ENCODE measurements at regions not wholly inside any gene's neighbourhood (a gene's known extent, or its start where the extent isn't known, plus 50 kb on each side); places are given as distances from the start of the nearest gene placed in this dataset.

DNA sequence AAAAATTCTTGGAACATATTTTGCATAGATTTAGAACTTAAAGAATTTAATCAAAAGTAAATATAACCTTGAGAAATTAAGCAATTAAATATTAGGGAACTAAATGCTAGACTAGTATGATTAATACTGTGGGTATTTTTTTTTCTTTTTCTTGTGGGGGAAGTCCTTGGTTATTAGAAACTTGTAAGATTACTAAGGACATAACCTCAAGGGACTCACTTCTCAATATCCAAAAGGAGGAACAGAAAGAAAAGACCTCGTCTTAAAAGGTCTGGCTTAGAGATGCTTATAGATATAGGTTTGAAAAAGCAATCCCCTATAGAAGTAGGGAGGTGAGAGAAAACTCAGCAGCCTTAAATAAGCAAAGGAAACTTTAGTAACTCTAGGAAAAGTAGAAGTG, 368.5 kb downstream of the INSC start:
- no peak for TF ChIP-seq CEBPB (IDR thresholded peaks at IDR 0.05; ENCODE audit: low read depth)
- TF ChIP-seq EZH2phosphoT487 (IDR thresholded peaks at IDR 0.05; ENCODE audit: borderline replicate concordance): no peak
- no peak for TF ChIP-seq JUND (IDR thresholded peaks at IDR 0.05)
- TF ChIP-seq EGR1 (IDR thresholded peaks at IDR 0.05; ENCODE audit: low read depth): no peak
- TF ChIP-seq, protein P1, sequence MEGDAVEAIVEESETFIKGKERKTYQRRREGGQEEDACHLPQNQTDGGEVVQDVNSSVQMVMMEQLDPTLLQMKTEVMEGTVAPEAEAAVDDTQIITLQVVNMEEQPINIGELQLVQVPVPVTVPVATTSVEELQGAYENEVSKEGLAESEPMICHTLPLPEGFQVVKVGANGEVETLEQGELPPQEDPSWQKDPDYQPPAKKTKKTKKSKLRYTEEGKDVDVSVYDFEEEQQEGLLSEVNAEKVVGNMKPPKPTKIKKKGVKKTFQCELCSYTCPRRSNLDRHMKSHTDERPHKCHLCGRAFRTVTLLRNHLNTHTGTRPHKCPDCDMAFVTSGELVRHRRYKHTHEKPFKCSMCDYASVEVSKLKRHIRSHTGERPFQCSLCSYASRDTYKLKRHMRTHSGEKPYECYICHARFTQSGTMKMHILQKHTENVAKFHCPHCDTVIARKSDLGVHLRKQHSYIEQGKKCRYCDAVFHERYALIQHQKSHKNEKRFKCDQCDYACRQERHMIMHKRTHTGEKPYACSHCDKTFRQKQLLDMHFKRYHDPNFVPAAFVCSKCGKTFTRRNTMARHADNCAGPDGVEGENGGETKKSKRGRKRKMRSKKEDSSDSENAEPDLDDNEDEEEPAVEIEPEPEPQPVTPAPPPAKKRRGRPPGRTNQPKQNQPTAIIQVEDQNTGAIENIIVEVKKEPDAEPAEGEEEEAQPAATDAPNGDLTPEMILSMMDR (IDR thresholded peaks at IDR 0.05 in 2 of 3, conservative IDR thresholded peaks at IDR 0.05 in 1 of 3; ENCODE audit: borderline replicate concordance in 1 of 3, insufficient read depth in 1 of 3, low read depth in 2 of 3, low read length in 2 of 3): no peak
- TF ChIP-seq, protein P2, sequence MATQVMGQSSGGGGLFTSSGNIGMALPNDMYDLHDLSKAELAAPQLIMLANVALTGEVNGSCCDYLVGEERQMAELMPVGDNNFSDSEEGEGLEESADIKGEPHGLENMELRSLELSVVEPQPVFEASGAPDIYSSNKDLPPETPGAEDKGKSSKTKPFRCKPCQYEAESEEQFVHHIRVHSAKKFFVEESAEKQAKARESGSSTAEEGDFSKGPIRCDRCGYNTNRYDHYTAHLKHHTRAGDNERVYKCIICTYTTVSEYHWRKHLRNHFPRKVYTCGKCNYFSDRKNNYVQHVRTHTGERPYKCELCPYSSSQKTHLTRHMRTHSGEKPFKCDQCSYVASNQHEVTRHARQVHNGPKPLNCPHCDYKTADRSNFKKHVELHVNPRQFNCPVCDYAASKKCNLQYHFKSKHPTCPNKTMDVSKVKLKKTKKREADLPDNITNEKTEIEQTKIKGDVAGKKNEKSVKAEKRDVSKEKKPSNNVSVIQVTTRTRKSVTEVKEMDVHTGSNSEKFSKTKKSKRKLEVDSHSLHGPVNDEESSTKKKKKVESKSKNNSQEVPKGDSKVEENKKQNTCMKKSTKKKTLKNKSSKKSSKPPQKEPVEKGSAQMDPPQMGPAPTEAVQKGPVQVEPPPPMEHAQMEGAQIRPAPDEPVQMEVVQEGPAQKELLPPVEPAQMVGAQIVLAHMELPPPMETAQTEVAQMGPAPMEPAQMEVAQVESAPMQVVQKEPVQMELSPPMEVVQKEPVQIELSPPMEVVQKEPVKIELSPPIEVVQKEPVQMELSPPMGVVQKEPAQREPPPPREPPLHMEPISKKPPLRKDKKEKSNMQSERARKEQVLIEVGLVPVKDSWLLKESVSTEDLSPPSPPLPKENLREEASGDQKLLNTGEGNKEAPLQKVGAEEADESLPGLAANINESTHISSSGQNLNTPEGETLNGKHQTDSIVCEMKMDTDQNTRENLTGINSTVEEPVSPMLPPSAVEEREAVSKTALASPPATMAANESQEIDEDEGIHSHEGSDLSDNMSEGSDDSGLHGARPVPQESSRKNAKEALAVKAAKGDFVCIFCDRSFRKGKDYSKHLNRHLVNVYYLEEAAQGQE (IDR thresholded peaks at IDR 0.05; ENCODE audit: low read depth): no peak
- TF ChIP-seq SIN3A (IDR thresholded peaks at IDR 0.05; ENCODE audit: low read depth): no peak
- TF ChIP-seq FOSL1 (IDR thresholded peaks at IDR 0.05; ENCODE audit: low read depth): no peak
- Histone ChIP-seq H4K20me1 (ENCODE audit: insufficient read depth) (no peaks in the 10 kb centered on the region), H3K27me3 (ENCODE audit: insufficient read depth, low read length) (no peaks in the 10 kb centered on the region), H3K9me2 (ENCODE audit: insufficient read depth) (no peaks in the 10 kb centered on the region), H3K27ac (ENCODE audit: low read depth, low read length) (no peak overlapping the region), H3K4me3 (replicated peaks in 1 of 2; ENCODE audit: low read depth in 1 of 2, low read length in 2 of 2) (no peak overlapping the region), H3K79me2 (ENCODE audit: insufficient read depth, low read length) (no peaks in the 10 kb centered on the region), H3K36me3 (ENCODE audit: control insufficient read depth in 1 of 2, insufficient read depth in 2 of 2, low read length in 2 of 2) (no peaks in the 10 kb centered on the region), H3K9me3 (ENCODE audit: control insufficient read depth in 1 of 2, insufficient read depth in 1 of 2, low read depth in 1 of 2, low read length in 2 of 2) (no peaks in the 10 kb centered on the region), H3K4me1 (ENCODE audit: control insufficient read depth in 1 of 2, insufficient read depth in 2 of 2, low read length in 2 of 2) (no peaks in the 10 kb centered on the region), H3K9ac (ENCODE audit: low read length) (no peak overlapping the region), H2AFZ (ENCODE audit: low read depth, low read length, poor library complexity, severe bottlenecking) (no peak overlapping the region), H3K4me2 (ENCODE audit: low read length) (no peak overlapping the region)
- intact Hi-C loops (cut with micrococcal nuclease): no loop called here
- no peak for DNase-seq (ENCODE audit: low read depth, low spot score)
- RAD21 ChIA-PET (ENCODE audit: low non-redundant PET in 1 of 2, low total read pairs in 2 of 2, uncharacterized antibody in 2 of 2, unreplicated experiment in 2 of 2): no interaction called here
- CTCF ChIA-PET: no interaction called here
- POLR2A ChIA-PET: no interaction called here
- ATAC-seq: no peak
- BruUV-seq (replicated peaks): no TSS peak

Data from HCT116 (cell line).